ENCODE measurements at regions not wholly inside any gene's neighbourhood (a gene's known extent, or its start where the extent isn't known, plus 50 kb on each side); places are given as distances from the start of the nearest gene placed in this dataset.

DNA sequence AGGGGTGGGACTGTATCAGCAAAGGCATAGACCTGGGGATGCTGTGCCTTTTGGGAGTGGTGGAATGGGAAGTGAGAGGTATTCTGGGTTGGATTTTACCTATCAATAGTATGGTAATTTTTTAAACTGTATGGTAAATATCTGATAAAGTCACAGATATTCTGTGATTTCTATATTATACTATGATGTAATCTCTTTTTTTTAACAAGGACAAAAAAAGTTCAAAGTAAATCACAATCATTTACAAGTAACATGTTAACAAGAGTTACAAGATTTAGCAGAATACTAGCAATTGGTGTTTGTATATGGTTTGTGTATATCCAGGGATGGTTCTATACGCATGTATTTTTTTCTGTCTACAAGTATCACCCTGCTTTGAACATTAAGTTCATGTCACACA is 56.0 kb downstream of the BMAL2 start:
- Histone ChIP-seq H3K27me3 (ENCODE audit: control insufficient read depth, insufficient read depth, low read length) (no peaks in the 10 kb centered on the region), H3K4me3 (ENCODE audit: low read depth, low read length) (no peak overlapping the region), H3K36me3 (ENCODE audit: control insufficient read depth, insufficient read depth, low read length) (no peaks in the 10 kb centered on the region)
- TF ChIP-seq, protein P1, sequence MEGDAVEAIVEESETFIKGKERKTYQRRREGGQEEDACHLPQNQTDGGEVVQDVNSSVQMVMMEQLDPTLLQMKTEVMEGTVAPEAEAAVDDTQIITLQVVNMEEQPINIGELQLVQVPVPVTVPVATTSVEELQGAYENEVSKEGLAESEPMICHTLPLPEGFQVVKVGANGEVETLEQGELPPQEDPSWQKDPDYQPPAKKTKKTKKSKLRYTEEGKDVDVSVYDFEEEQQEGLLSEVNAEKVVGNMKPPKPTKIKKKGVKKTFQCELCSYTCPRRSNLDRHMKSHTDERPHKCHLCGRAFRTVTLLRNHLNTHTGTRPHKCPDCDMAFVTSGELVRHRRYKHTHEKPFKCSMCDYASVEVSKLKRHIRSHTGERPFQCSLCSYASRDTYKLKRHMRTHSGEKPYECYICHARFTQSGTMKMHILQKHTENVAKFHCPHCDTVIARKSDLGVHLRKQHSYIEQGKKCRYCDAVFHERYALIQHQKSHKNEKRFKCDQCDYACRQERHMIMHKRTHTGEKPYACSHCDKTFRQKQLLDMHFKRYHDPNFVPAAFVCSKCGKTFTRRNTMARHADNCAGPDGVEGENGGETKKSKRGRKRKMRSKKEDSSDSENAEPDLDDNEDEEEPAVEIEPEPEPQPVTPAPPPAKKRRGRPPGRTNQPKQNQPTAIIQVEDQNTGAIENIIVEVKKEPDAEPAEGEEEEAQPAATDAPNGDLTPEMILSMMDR (IDR thresholded peaks at IDR 0.05; ENCODE audit: insufficient read depth, low read depth, low read length) = no peak
- ChIA-PET CTCF (no interaction called here), POLR2A (no interaction called here)
- no peak for DNase-seq (ENCODE audit: low read depth)

DNA sequence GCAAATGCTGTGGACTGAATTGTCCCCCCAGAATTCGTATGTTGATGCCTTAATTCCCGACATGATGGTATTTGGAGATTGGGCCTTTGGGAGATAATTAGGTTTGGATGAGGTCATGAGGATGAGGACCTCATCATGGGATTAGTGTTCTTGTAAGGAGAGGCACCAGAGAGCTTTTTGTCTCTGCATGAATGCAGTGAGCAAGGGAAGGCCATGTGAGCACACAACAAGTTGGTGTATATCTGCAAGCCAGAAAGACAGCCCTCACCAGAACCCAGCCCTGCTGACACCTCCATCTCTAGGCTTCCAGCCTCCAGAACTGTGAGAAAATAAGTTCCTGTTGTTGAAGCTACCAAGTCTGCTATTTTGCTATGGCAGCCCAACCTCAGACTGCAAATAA is 51.9 kb upstream of the SMCO2 start:
- Histone ChIP-seq H3K27me3 (ENCODE audit: control insufficient read depth, insufficient read depth, low read length) (no peaks in the 10 kb centered on the region), H3K4me3 (ENCODE audit: low read depth, low read length) (no peak overlapping the region), H3K36me3 (ENCODE audit: control insufficient read depth, insufficient read depth, low read length) (no peaks in the 10 kb centered on the region)
- ChIA-PET CTCF (no interaction called here), POLR2A (no interaction called here)
- TF ChIP-seq, protein P1 (IDR thresholded peaks at IDR 0.05; ENCODE audit: insufficient read depth, low read depth, low read length) = no peak
- DNase-seq (ENCODE audit: low read depth) = no peak

DNA sequence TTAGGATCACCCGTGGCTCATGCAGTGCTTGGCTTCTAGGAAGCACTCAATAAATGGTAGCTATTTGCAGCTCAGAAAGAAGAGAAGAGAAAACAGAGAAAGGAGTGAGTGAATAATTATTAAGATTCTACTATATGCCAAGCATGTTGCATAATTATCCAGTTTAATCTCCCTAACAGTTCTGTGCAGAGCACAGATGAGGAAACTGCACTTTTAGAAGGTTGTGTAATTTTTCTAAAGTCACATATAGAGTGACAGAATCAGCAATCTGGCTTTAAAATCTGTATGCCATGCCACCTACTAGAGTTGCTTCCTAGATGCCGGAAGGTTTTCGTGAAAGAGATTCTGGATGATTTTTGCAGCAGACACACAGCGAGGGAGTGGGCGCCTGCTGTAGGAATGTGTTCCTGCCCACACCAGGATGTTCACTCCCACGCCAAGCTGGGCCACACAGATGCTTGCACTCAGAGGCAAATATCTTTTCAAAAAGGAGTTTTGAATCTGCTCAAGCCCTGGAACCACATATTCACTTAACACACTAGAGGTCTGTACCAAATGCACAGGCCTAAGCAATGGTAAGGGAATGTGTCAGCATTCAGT is 50.2 kb upstream of the SMCO2 start:
- Histone ChIP-seq H3K36me3 (ENCODE audit: control insufficient read depth, insufficient read depth, low read length) (no peaks in the 10 kb centered on the region), H3K4me3 (ENCODE audit: low read depth, low read length) (no peak overlapping the region), H3K27me3 (ENCODE audit: control insufficient read depth, insufficient read depth, low read length) (no peaks in the 10 kb centered on the region)
- ChIA-PET POLR2A (no interaction called here), CTCF (interaction anchor here (1.4 kb wide), 1 partner anchor 12 kb away, joined by 5 read pairs; no protein-coding TSS in a partner anchor)
- DNase-seq (ENCODE audit: low read depth) = no peak
- TF ChIP-seq, protein P1 (IDR thresholded peaks at IDR 0.05; ENCODE audit: insufficient read depth, low read depth, low read length) = no peak

Measured in BJ (cell line).